Esophagus muscularis mucosa (tissue), 4 donors: ENCODE measurements at regions not wholly inside any gene's neighbourhood (a gene's known extent, or its start where the extent isn't known, plus 50 kb on each side); places are given as distances from the start of the nearest gene placed in this dataset.

ENCODE experiments used
- CTCF ChIP-seq, 3 experiments: fragments of 200-600 bp in 2 of 3; fragments of 450-650 bp in 1 of 3; sonication (generic) in 2 of 3; IDR thresholded peaks; one replicate each; pipeline ENCODE4 v1.5.1; 2017 to 2019; ENCODE audit warnings: antibody characterized with exemption in 3 of 3, mild to moderate bottlenecking in 2 of 3, moderate library complexity in 1 of 3
- EP300 ChIP-seq: sonication (generic); formaldehyde crosslinking; IDR thresholded peaks from one replicate; pipeline ENCODE4 v1.6.1; 2017; ENCODE audit warnings: antibody characterized with exemption
- POLR2A ChIP-seq: fragments of 450-650 bp; IDR thresholded peaks from one replicate; pipeline ENCODE4 v1.6.1; 2017; ENCODE audit warnings: antibody characterized with exemption, moderate library complexity, mild to moderate bottlenecking, low read depth
- POLR2AphosphoS5 ChIP-seq, 2 donors: sonication (generic); formaldehyde crosslinking; IDR thresholded peaks; one replicate each; pipeline ENCODE4 v1.6.1; 2017; ENCODE audit warnings: antibody characterized with exemption in 2 of 2

- TF ChIP-seq CTCF (IDR thresholded peaks at IDR 0.05) = no peak
- TF ChIP-seq POLR2A = no peak
- TF ChIP-seq POLR2AphosphoS5 (IDR thresholded peaks at IDR 0.05) = no peak
- TF ChIP-seq EP300 = no peak
Observed at GRCh38 chr5:118174671-118175070, 813.7 kb downstream of the DTWD2 start.
